HG02798 (cell line): ENCODE measurements at regions not wholly inside any gene's neighbourhood (a gene's known extent, or its start where the extent isn't known, plus 50 kb on each side); places are given as distances from the start of the nearest gene placed in this dataset.
"Not testable (repeated sequence)": the region's sequence is repeated elsewhere in the genome, so short reads cannot be mapped to it uniquely, and the experiment has no call there.

Source experiments
- ATAC-seq: cut with Tn5 transposase; IDR thresholded peaks from one replicate; pipeline ENCODE4 v1.9.1; 2021; ENCODE audit warnings: mild to moderate bottlenecking; ENCODE audit not compliant: unreplicated experiment, poor library complexity

DNA sequence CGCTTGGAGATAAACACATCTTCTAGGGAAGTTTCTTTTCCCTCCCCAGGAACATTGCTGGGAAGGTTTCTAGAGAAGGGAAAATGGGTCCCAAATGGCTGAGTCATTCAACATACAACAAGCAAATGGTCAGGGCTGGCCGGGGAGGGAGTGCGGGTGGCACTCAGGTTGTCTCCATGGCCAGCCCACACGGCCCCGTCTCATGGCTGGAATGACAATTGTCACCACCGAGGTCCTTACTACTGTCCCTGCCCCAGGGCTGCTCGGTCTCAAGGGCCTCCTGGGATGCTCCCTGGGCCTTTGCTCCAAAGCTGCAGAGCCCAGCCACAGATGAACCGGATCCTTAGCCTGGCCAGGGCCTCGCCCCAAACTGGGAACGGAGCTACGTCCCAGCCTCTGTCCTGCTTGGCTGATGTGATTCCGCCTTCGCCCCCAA lies 121.9 kb downstream of the FGF18 start:
- no peak for ATAC-seq

DNA sequence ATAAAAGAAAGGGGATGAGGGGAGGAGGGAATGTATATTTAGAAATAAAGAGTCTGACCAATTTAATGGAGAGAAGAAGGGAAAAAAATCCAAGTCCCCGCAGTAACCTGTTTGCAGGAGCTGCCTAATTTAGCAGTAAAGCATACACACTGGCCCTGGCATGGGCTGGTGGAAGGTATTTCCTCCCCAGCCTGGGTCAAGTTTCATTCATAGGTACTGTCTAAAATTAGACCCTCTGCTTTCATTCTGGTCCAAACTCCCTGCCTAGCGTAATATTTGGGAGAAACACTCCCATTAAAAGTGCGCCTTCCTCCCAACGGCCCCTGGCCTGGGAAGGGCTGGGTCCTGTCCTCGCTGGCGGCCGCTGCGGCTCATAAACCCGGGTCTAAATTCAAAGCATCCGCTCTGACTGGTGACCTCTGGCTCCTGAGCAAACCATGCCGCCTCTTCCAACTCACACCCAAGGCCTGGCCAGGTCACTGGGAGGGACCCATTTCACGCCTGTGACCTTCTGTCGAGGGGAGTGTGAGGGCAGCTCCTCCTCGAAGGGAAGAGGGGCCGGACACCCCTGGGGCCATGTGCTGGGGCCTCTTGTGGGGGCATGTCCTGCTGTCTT lies 123.2 kb downstream of the FGF18 start:
- no peak for ATAC-seq

DNA sequence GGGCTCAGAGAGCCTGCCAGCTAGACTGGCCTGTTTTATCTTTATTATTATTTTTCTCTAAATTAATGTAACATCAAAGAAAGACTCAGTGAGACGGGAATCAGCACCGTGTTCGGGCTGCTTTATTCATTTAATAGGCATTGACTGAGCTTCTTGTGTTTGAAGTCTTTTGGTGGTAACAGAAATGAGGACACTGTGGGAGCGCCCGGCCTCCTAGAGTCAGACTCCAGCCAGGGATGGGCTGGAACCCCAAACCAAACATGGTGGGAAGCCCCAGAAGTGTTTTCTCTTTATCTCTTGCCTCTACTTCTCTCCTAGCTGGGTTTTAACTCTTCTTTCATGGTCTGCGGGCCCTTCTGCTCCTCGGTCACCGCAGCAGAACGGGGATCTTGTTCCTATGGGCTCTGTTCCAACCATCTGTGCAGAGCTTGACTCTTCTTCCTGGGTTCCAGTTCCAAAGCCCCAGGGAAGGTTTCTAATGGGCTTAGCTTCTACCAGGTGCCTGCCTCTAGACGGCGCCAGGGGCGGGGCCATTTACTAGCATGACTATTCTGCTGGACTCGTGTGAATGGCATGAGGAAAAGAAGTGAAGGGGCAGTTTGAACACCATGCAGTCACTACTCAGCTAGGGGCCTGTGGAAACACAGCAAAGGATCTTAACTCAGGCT lies 123.8 kb downstream of the FGF18 start:
- no peak for ATAC-seq

DNA sequence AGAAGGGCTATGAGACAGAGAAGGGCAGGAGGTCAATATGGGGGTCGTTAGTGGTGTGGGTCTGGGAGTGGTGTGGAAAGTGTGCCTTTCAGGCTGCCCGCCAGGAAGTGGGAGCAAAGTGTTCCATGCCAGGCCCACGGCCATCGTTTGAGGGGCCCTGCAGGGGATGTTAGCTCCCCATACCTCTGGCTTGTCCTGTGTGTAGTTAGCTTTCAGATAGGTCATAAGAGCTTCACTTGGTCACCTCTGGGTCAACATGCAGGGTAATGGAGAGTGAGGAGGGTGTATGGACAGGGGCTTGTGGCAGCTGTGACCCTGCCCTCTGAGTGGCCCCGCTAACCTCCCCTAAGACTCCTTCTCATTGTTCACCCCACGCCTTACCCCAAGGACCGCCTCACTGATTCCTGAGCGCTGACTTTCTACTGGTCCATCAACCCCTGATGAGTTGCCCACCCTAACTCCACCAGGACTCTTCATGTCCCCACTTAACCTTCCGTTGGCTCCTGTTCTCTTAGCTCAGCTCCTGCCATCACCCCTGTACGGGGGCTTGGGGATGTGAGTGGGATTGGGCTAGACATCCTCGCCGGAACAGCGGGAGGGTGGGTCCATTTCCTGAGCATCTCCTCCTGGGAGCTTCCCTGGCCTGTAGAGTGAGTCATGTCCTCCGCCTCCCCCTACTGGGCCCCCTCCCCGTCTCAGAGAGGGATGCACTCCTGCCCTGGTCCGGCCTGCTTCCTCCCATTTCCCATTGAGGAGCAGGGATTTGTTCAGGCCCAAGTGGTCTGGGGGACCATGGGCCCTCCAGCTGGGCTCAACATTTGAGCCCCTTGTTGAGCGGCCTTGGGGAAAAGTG lies 125.7 kb downstream of the FGF18 start:
- ATAC-seq: no peak

DNA sequence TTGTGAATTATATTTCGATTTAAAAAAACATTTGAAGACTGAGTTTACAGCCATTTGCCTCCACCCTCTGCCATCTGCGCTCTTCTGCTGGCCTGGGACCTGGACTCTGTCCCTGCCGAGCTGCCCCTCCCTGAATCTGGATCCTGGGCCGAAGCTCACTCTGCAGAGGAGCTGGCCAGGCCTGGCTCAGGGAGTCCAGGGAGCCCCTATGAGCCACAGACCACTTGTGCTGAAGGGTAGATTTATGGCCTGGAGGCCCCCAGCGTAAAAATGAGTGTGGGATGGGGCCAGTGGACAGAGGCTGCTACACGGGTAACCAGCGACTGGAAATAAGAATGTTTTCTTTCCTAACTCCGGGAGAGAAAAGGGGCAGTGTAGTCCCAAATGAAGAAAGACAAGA lies 129.8 kb downstream of the FGF18 start:
- ATAC-seq: no peak

DNA sequence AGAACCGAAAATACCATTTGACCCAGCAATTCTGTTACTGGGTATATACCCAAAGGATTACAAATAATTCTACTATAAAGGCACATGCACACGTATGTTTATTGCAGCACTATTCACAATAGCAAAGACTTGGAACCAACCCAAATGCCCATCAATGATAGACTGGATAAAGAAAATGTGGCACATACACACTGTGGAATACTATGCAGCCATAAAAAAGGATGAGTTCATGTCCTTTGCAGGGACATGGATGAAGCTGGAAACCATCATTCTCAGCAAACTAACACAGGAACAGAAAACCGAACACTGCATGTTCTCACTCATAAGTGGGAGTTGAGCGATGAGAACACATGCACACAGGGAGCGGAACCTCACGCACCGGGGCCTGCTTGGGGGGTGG lies 134.4 kb downstream of the FGF18 start:
- not testable (repeated sequence) for ATAC-seq

DNA sequence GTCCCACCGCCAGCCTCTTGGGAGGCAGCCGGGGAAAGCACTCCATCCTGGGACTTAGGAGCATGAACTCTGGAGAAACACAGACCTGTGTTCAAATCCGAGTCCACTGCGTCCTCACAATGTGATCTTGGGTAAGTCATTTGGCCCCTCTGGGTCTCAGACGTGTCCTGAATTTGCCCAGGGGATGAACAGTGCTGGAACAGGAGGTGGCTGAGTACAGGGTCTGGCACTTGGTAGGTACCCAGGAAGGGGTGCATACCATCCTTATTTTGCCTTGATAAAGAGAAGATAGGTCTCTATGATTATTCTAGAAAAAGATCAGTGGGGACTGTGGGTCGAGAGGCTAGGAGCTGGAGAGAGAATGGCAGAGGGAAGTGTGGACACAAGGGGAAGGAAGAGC lies 135.7 kb downstream of the FGF18 start:
- no peak for ATAC-seq

DNA sequence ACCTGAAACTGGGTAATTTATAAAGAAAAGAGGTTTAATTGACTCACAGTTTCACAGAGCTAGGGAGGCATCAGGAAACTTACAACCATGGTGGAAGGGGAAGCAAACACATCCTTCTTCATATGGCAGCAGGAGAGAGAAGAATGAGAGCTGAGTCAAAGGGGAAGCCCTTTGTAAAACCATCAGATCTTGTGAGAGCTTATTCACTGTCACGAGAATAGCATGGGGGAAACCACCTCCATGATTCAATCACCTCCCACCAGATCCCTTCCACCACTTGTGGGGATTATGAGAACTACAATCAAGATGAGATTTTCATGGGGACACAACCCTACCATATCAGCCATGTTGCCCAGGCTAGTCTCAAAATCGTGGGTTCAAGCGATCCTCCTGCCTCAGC lies 143.4 kb downstream of the FGF18 start:
- ATAC-seq: no peak

DNA sequence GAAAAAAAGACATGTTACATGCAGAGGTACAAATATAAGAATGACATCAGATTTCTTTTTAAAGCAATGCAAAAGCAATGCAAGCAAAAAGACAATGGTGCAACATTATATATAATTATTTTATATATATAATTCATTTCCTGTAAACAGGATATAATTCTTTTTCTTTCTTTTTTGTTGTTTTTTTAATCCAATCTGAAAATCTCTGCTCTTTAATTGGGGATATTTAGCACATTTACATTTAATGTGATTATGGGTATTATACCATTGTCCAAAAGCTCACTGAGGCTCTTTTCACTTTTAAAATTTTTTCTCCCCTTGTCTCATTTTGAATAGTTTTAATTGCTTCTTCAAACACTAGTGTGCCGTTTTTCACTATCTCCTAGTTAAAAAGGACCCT lies 148.9 kb downstream of the FGF18 start:
- no peak for ATAC-seq

DNA sequence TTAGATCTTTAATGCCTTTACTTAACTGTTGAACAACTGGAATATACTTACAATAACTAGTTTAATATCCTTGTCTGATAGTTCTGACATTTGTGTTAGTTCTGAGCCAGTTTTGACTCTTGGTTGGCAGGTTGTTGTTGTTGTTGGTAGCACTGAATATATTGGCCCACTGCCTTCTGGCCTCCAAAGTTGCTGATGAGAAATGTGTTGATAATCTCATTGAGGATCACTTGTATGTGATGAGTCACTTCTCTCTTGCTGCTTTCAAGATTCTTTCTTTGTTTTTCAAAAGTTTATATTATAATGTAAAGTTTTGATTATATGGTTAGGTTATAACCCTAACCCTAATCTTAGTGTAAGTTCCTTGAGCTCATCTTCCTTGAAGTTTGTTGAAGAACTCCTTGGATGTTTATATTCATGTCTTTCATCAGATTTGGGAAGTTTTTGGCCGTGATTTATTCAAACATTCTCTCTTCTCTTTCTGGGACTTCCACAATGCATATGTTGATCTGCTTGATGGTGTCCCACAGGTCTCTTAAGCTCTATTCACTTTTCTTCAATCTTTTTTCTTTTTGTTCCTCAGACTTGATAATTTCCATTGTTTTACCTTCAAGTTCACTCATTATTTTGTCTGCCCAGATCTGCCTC lies 149.7 kb downstream of the FGF18 start:
- no peak for ATAC-seq

DNA sequence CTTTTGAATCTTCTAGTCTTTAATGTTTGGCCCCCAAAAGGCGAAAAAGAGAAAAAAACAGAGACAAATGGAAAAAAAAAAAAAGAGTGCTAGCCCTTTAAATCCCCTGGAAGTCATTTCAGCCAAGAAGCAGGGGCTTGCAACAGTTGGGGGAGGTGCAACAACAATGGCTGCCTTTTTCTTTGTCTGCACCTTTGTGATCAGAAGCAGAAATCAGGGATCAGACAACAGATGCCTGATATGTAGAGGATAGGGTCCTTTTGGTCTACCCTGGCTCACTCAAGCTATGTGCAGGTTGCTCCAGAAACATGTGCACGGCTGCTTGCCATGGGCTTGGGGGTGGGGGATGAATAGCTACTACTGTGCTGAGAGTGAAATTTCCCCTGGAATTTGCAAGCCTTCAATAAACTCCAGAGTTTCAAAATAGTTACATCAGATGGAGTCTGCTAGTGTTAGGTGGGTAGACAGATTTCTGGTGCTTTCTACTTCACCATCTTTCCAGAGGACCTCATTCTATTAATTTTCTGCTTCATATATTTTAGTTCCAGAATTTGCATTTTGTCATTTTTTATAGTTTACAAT lies 150.9 kb downstream of the FGF18 start:
- no peak for ATAC-seq

DNA sequence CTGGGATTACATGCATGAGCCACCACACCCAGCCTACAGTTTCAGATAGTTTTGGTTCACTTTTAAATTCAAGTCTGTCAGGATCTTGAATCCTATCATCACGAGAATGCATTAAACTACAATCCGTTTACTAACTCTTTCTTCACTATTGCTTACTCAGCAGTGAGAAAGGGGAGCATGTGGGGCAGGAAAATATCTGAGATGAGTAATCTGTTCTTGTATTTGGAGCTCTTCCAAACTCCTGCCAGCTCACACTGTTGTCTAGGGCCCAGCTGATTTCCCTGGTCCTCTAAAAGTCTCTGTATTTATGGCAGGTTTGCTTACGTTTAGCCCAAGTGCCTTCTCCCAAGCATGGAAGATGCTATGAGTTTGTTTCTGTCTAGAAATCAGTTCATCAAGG lies 152.2 kb downstream of the FGF18 start:
- ATAC-seq: no peak

DNA sequence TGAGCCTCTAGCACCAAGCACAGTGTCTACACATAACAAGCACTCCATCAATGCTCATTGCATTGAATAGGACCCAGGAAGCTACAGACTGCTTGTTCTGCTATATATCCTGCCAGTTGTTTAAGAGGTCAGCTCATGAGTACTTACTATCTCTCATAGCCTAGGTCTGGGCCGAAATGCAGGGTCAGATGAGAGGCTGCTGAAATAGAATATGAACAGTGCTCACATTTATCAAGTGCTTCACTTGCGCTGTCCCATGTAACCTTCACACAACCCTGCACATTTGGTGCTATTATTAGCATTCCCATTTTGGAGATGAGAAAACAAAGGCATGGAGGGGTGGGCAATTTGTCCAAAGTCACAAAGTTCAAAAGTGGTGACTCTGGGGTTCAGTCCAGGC lies 153.6 kb downstream of the FGF18 start:
- no peak for ATAC-seq

DNA sequence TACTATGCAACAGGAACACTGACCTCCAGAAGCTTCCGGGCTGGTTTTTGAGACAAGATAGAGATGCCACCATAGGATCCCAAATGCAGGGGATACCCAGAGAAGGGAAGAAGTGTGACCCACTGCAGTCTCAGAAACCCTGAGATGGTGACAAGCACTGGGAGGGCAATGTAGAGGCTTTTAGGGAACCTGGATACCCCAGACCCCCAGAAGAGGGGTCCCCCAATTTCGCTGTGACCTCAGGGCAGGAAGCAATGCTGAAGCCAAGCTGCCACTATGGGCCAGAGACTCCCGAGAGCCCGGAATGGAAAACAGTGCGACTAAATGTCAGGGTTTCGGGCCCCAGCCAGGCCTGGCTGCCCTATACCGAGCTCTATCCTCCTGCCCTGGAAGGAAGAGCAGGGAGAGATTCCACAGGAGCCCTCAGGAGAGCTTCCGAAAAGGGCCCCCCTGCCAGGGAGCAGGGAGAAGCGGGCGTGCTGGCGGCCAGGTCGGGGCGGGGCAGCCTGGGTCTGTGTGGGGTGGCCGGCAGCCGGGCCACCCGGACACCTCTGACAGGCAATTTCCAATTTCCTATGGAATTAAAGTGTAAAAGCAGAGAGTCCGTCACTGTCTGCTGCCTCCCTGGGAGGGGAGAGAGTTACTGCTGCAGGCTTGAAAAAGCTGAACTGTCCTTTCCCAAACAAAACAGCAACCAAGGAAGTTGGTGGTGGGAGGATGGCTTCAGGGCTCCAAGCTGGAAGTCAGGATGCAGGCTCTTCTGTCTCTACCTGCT lies 154.2 kb downstream of the FGF18 start:
- no peak for ATAC-seq

DNA sequence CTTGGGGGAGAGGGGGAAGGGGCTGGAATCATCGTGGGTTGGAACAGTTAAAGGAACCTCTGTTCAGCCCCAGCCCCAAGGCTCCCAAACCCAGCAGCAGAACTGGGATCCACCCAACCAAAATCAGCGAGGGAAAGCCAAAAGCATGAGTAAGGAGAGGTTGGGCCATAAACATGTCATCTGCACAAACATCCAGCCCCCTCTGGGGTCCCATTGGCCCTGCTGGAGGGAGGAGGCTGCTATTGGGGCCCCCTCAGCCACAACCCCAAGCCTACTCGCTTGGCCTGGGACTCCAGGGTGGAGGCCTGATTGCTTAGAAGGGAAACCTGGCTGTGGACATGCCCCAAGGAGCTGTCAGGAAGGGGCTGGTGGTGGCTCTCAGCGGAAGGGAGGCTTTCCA lies 154.9 kb downstream of the FGF18 start:
- no peak for ATAC-seq

DNA sequence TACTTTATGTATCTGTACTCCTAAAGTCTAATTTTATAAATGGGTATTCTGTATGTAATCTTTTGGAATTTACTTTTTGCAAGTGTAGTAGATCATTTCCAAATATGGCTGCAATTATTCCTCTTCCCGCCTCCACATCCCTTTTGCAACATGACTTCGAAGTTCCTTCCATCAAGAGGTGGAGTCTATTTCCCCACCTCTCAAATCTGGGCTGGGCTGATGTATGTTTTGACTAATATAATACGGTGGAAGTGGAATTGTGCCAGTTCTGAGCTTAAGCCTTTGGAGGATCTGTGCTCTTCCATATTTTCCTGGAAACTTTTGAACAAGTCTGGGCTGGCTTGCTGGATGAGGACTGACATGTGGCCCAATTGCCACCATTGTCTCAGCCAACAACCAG lies 155.9 kb downstream of the FGF18 start:
- ATAC-seq: no peak

DNA sequence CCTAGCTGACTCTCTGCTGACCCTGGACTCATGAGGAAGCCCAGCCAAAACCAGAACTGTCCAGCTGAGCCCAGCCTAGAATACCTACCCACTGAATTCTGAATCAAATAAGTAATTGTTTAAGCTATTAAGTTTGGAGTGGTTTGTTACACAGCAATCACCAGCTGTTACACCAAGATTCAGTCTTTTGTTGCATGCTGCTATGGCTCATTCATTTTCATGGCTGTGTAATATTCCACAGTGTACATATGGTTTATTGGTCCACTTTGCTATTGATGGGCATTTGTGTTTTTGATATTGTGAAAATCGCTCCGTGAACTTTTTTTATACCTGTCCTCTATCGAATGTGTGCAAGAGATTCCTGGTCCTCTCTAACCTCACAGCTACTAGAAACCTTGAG lies 156.4 kb downstream of the FGF18 start:
- no peak for ATAC-seq

DNA sequence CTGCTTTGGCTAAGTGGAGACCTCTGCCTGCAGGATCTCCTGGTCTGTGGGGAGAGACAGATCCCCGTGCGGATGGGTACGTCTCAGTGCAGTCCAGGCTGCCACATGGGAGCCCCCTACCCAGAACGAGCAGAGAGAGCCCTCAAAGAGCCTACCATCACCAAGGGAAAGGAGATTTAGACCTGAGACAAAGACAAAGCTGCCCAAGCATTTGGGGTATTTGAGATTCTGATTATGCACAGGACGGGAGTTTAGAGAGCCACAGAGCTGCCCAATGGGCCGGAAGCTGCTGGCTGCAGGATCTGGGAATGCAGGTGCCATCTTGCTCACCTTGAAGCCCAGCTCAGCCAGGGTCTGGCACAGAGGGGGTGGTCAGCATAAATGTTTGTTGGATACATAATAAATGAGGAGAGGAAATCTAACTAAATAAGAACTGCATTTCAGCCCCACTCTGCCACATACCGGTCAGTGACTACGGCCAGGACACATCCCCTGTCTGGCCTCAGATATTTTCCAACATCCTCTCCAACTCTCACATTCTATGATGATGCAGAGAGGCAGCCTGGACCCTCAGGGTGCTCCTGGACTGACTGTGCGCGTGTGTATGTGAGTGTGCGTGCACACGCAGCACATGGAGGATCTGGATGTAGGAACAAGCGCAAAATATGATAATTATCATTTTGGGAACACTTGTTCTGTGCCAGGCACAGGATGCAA lies 157.8 kb downstream of the FGF18 start:
- ATAC-seq: no peak
